ENCODE measurements at regions not wholly inside any gene's neighbourhood (a gene's known extent, or its start where the extent isn't known, plus 50 kb on each side); places are given as distances from the start of the nearest gene placed in this dataset.

- TF ChIP-seq POLR2AphosphoS5 (IDR thresholded peaks at IDR 0.05; ENCODE audit: low read depth, low read length) (no peak), REST (IDR thresholded peaks at IDR 0.05; ENCODE audit: insufficient read depth in 1 of 2, low read depth in 2 of 2, low read length in 2 of 2) (no peak), TAF1 (IDR thresholded peaks at IDR 0.05; ENCODE audit: borderline replicate concordance, insufficient read depth, low read length) (no peak), SIN3A (IDR thresholded peaks at IDR 0.05; ENCODE audit: borderline replicate concordance, insufficient read depth, low read length) (no peak), FOXP2 (optimal IDR thresholded peaks at IDR 0.05; ENCODE audit: borderline replicate concordance, extremely low read depth, extremely low read length, insufficient read depth) (no peak)
These were observed 120.6 kb downstream of the COPRS start for GRCh38 chr17:31738488-31738887.
